ENCODE measurements at regions not wholly inside any gene's neighbourhood (a gene's known extent, or its start where the extent isn't known, plus 50 kb on each side); places are given as distances from the start of the nearest gene placed in this dataset.

- no TSS peak for BruUV-seq (replicated peaks)
- no peaks in the 10 kb centered on the region for H3K9me1 ChIP-seq (replicated peaks; ENCODE audit: control insufficient read depth, extremely low read depth, insufficient read depth, low read length)
These were observed 486.3 kb downstream of the NR4A2 start for GRCh38 chr2:155846259-155846658.

GRCh38 chr2:155844461-155844860 lies 488.1 kb downstream of the NR4A2 start:
- BruUV-seq (replicated peaks) = no TSS peak
- Histone ChIP-seq H4K20me1 (replicated peaks; ENCODE audit: control insufficient read depth, extremely low read depth, insufficient read depth, low read length) (no peaks in the 10 kb centered on the region), H2AFZ (ENCODE audit: low read depth, low read length) (no peak overlapping the region), H3K4me3 (replicated peaks in 1 of 3; ENCODE audit: insufficient read depth in 1 of 3, low read depth in 1 of 3, low read length in 3 of 3) (no peak overlapping the region), H3K9me3 (replicated peaks; ENCODE audit: control insufficient read depth, insufficient read depth, low read length) (no peaks in the 10 kb centered on the region), H3K4me2 (ENCODE audit: insufficient read depth, low read length) (no peak overlapping the region), H3K27me3 (ENCODE audit: control insufficient read depth in 2 of 2, insufficient read depth in 2 of 2, low read length in 2 of 2) (no peaks in the 10 kb centered on the region), H3K9me1 (replicated peaks; ENCODE audit: control insufficient read depth, extremely low read depth, insufficient read depth, low read length) (no peaks in the 10 kb centered on the region), H3K4me1 (ENCODE audit: control insufficient read depth, extremely low read depth, insufficient read depth, low read length) (no peaks in the 10 kb centered on the region), H3K36me3 (ENCODE audit: control insufficient read depth in 2 of 2, extremely low read depth in 1 of 2, insufficient read depth in 2 of 2, low read length in 2 of 2) (no peaks in the 10 kb centered on the region), H3K79me2 (ENCODE audit: control insufficient read depth, insufficient read depth, low read length) (no peaks in the 10 kb centered on the region), H3K27ac (ENCODE audit: insufficient read depth, low read depth, low read length) (no peak overlapping the region), H3K9ac (replicated peaks; ENCODE audit: extremely low read depth, insufficient read depth, low read length) (no peak overlapping the region)
- dilution Hi-C loops (cut with MboI; ENCODE audit: extremely low pct_ligation_motif_present, low sequenced_read_pairs) (no loop called here), intact Hi-C loops (cut with micrococcal nuclease) (no loop called here)
- DNase-seq (ENCODE audit: low read depth, low spot score) = no peak
- POLR2A ChIA-PET = no interaction called here
- no peak for FAIRE-seq
- TF ChIP-seq MAX (IDR thresholded peaks at IDR 0.05; ENCODE audit: insufficient read depth, insufficient read length) = no peak
- TF ChIP-seq MYC (IDR thresholded peaks at IDR 0.05; ENCODE audit: low read depth, low read length) = no peak
- TF ChIP-seq FOS (IDR thresholded peaks at IDR 0.05; ENCODE audit: borderline replicate concordance, insufficient read depth, low read length) = no peak
- TF ChIP-seq POLR2AphosphoS5 (IDR thresholded peaks at IDR 0.05; ENCODE audit: insufficient read depth, low read depth, low read length) = no peak
- no peak for TF ChIP-seq JUN (IDR thresholded peaks at IDR 0.05; ENCODE audit: borderline replicate concordance, insufficient read depth, insufficient read length, low read depth)
- no peak for TF ChIP-seq POLR2A (IDR thresholded peaks at IDR 0.05; ENCODE audit: low read depth, low read length)
- no peak for TF ChIP-seq CTCF (IDR thresholded peaks at IDR 0.05; ENCODE audit: extremely low read depth in 1 of 2, insufficient read depth in 1 of 2, low read depth in 1 of 2, low read length in 2 of 2)
- TF ChIP-seq EZH2 (IDR thresholded peaks at IDR 0.05; ENCODE audit: borderline replicate concordance, low read depth, low read length, severe bottlenecking) = no peak
- CTCF ChIA-PET = no interaction called here

More at GRCh38 chr2:155846259-155846658, 486.3 kb downstream of the NR4A2 start:
- Histone ChIP-seq H3K79me2 (ENCODE audit: control insufficient read depth, insufficient read depth, low read length) (no peaks in the 10 kb centered on the region), H4K20me1 (replicated peaks; ENCODE audit: control insufficient read depth, extremely low read depth, insufficient read depth, low read length) (no peaks in the 10 kb centered on the region), H3K4me3 (replicated peaks in 1 of 3; ENCODE audit: insufficient read depth in 1 of 3, low read depth in 1 of 3, low read length in 3 of 3) (no peak overlapping the region), H3K27me3 (ENCODE audit: control insufficient read depth in 2 of 2, insufficient read depth in 2 of 2, low read length in 2 of 2) (no peaks in the 10 kb centered on the region), H3K9ac (replicated peaks; ENCODE audit: extremely low read depth, insufficient read depth, low read length) (no peak overlapping the region), H3K4me2 (ENCODE audit: insufficient read depth, low read length) (no peak overlapping the region), H2AFZ (ENCODE audit: low read depth, low read length) (no peak overlapping the region), H3K36me3 (ENCODE audit: control insufficient read depth in 2 of 2, extremely low read depth in 1 of 2, insufficient read depth in 2 of 2, low read length in 2 of 2) (no peaks in the 10 kb centered on the region), H3K4me1 (ENCODE audit: control insufficient read depth, extremely low read depth, insufficient read depth, low read length) (no peaks in the 10 kb centered on the region), H3K27ac (ENCODE audit: insufficient read depth, low read depth, low read length) (no peak overlapping the region), H3K9me3 (replicated peaks; ENCODE audit: control insufficient read depth, insufficient read depth, low read length) (no peaks in the 10 kb centered on the region)
- intact Hi-C loops (cut with micrococcal nuclease) (no loop called here), dilution Hi-C loops (cut with MboI; ENCODE audit: extremely low pct_ligation_motif_present, low sequenced_read_pairs) (no loop called here)
- ChIA-PET CTCF (no interaction called here), POLR2A (no interaction called here)
- DNase-seq (ENCODE audit: low read depth, low spot score) (no peak), FAIRE-seq (no peak)
- TF ChIP-seq GATA2 (IDR thresholded peaks at IDR 0.05; ENCODE audit: insufficient read depth, insufficient read length, low read depth, low read length) = no peak
- no peak for TF ChIP-seq JUN (IDR thresholded peaks at IDR 0.05; ENCODE audit: borderline replicate concordance, insufficient read depth, insufficient read length, low read depth)
- no peak for TF ChIP-seq POLR2A (IDR thresholded peaks at IDR 0.05; ENCODE audit: low read depth, low read length)
- no peak for TF ChIP-seq CTCF (IDR thresholded peaks at IDR 0.05; ENCODE audit: extremely low read depth in 1 of 2, insufficient read depth in 1 of 2, low read depth in 1 of 2, low read length in 2 of 2)
- TF ChIP-seq POLR2AphosphoS5 (IDR thresholded peaks at IDR 0.05; ENCODE audit: insufficient read depth, low read depth, low read length) = no peak
- no peak for TF ChIP-seq EZH2 (IDR thresholded peaks at IDR 0.05; ENCODE audit: borderline replicate concordance, low read depth, low read length, severe bottlenecking)
